Stimulated activated CD8-positive, alpha-beta memory T cell treated with anti-CD3 and anti-CD28 coated beads, Interleukin-4, amount 100 ng/mL, for 4 hours (primary cell): ENCODE measurements at regions not wholly inside any gene's neighbourhood (a gene's known extent, or its start where the extent isn't known, plus 50 kb on each side); places are given as distances from the start of the nearest gene placed in this dataset.

Experiments
- DNase-seq, 2 donors: peaks; one replicate each; pipeline ENCODE4 v3.0.0-alpha.2; 2020; ENCODE audit warnings: low read depth in 2 of 2, low spot score in 1 of 2

DNA sequence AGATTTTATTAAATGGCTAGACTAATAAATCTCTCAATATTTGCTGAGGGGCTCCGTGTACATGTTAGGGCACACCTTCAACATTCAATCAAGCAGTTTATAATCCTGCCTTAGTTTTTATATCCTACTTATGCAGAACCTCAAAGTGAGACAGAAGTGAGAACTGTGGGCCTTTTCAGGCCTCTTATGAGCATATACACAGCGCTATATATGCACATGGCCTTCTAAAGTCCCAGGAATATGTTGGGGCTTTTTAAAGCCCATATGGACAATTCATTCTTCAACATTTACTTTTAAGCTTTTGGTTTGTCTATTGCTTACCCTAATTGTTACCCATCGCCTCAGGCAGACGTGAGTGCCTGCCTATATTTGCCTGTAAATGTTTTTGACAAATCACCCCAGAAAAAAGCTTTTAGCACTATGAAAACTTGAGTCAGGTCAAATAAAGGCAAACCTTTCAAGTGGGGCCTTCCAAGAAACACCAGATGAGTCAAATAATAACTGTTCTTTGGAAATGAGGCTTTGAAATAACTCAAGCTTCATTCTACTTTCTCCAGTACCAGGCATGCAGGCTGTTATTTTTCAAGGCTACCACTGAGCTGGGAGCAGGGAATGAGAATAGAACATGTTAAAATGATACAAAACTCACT lies 58.2 kb downstream of the ESM1 start:
- DNase-seq, result no peak

DNA sequence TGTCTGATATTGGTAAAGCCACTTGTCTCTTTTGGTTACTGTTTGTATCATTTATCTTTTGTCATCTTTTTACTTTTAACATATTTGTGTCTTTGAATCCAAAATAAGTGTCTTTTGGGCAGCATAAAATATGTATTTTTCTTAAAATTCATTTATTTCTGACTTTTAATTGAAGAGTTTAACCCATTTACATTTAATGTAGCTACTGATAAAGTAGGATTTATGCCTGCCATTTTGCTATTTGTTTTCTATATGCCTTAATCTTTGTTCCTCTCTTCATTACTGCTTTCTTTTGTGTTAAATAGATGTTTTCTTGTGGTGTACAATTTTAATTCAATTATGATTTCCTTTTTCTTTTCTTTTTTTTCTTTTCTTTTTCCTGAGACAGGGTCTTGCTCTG lies 60.9 kb downstream of the ESM1 start:
- no peak for DNase-seq

DNA sequence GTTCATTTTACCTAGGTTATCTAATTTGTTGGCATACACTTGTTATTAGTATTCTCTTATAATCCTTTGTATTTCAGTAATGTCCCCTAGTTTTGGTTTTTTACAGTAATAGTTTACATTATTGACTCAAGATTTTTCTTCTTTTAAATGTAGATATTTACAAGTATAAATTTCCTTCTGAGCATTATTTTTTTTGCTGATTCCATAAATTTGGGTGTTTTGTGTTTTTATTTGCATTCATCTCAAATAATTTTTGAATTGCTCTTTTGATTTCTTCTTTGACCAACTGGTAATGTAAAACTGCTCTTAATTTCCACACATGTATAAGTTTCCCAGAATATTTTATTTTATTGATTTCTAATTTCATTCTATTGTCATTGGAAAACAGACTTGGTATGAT lies 68.1 kb downstream of the ESM1 start:
- DNase-seq, result no peak

DNA sequence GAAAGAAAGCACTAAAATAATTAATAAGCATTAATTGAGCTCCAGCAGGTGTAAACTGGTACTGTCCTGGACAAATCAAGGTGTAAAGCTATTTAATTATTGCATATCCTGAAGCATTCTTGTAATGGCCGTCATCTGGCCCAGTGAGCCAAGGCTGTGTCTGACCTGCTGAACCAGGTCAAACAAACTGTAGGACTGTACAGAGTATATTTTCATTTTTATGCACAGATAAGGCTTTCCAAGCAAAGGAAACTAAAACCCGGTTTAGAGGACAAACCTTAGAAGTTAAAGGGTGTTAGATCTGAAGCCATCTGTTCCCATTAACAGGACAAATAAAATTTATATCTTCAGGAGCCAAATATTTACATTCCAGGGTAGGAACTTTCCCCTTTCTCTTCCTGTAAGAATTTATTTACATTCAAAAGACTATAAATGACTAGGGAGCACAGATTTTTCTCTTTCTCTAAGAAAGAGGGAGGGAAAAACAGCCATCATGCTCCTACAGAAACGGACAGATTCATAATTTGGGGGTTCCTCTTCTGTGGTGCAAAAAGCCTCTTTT lies 69.8 kb downstream of the ESM1 start:
- no peak for DNase-seq

DNA sequence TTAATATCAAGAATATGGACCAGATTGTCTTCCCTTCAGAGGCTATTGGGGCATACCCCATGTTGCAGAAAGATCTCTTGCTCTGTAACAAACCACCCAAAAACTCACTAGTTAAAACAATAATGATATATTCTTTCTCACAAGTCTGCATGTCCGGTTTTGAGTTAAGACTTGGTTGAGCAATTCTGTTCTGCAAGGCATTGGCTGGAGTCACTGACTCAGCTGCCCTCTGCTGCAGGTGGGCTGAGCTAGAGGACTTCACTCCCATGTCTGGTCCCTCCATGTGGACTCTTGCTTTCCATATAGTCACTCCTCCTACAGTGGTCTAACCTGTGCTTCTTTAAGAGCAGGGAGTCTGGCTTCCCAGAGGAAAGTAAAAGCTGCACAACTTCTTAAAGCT lies 73.4 kb downstream of the ESM1 start:
- no peak for DNase-seq

DNA sequence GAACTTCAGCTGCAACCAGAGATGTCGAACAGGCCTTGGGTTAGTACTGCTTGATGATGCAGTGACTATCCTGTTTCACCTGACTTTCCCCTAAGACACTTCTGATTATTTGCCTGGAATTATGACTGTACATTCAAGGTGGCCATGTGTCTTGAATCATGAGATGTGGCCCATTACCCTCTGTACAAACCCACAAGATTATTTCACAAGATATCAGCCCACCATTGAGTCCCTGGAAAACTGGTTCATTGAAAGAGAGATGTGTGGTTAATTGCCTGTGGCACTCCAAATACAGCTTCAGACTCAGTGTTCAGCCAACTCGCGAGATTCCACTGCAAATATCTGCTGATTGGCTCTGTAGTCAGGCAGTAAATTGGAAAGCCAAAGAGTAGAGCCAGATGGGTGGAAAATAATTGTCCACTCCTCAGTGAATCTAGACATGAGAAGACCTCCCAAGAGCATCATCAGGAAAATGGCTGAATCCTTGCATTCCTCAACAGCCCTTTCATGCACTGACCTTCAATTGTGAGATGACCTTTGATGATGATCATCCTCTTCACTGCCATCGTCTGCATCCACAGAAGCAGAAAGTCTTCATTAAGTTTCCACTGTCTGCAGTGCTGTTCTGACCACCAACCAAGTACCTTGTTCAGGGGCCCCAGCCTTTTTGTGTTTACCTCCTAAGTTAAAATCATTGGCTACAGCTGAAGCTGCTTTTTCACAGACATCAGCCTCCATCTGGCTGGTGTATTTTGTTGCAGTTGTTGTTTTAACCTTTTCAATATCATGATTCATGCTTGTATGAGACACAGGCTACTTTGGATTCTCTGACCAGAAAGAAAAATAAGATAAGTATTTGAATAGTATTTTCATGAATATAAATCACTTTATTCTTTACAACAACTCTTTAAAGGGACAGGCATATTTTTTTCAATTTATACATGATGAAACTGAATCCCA lies 75.2 kb downstream of the ESM1 start:
- DNase-seq, result no peak

DNA sequence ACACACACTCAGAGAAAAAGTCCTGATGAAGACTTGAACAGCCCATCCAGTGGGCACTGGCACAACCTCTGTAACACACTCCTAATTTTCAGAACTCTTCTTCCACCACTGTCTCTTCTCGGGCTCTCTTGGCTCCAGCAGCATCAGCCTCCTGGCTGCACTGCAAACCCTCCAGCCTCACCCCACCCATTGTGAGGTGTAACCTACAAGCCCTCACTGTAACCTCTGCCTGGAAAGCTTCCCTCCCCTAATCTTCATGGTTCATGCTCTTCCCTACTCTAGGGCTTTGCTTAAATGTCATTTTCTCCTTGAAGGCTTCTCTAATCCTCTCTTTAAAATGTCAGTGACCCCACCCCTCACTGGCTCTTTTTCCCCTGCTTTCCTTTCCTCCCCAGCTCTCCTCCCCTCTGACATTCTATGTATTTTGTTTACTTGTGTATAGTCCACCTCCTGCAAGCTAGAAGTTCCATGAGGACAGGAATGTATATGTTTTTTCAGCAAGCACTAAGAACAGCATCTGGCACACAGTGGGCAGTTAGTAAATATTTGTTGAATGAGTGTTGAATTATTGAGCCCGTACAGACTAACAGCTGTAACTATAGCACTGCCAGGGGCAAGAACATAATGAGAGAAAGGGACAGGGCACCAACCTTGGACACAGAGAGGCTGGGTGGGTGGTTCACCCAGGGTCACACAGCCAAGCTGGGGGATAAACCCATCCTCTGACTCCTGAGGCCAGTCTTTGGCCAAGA lies 76.4 kb downstream of the ESM1 start:
- DNase-seq, result no peak

DNA sequence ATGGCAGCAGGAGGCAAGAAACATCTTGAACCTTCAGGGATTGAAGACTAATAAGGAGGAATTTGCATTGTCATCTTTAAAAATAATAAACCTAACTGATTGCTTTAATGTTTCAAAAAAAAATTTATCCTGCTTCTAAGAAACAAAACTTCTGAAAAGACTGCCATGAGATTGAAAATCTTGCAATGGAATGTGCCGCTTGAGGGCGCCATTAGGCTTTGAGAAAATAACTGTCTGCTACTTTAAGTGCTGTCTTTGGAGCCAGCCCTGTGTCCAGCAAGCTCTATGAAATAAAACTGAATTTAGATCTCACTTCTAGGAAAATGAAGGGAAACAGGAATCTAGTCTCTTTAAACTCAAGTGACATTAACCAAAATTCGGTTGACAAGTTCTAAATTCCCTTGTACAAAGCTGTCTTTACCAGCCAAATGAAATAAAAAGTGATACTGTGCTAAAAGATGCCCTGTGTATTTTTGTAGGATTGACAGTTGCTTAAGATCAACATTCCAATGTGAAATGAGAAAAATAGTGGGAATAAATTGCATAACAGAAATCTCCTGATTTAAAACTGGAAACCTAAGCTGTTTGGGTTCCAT lies 79.4 kb downstream of the ESM1 start:
- DNase-seq, result peak; percentile 31 to 47

DNA sequence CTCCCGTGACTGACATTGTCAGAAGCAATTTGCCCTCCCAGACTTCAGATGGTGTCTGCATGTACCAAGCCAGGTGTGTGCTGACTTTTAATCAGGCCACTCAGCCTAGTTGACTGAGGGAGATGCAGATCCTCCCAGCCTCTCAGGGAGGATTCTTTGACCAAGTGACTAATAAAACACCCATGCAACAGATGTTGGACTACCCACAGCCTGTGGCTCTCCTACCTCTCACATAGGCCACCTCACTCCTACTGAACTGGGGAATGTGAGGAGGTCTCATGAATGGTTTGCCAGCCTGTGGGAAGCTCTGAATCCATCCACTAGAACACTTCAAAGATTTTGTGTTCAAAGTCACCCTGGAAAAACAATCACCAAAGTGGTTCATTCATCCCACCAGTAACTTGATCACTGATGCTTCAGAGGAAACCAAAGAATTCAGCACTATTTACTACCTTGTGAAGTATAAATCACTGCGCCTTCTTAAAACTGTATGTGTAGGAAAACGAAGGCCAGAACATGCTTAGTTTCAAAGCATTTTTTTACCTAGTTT lies 80.1 kb downstream of the ESM1 start:
- no peak for DNase-seq

DNA sequence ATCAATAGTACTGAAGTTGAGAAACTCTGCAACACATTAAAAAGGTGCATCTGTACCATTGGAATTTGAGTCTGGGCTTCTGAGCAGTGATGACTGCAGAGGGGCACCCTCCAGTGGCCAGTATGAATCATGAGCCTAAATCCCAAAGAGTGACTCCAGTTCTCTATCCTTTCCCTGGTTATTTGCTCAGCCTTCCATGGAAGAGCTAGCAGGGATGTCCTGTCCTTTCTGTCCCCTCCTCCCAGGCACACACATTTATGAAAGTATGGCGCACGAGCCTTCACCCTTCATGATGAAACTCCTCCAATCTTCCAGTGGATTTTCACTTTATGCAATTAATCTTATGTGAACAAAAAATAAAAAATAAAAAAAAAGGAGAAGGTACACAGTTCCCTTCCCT lies 81.0 kb downstream of the ESM1 start:
- DNase-seq, result no peak

DNA sequence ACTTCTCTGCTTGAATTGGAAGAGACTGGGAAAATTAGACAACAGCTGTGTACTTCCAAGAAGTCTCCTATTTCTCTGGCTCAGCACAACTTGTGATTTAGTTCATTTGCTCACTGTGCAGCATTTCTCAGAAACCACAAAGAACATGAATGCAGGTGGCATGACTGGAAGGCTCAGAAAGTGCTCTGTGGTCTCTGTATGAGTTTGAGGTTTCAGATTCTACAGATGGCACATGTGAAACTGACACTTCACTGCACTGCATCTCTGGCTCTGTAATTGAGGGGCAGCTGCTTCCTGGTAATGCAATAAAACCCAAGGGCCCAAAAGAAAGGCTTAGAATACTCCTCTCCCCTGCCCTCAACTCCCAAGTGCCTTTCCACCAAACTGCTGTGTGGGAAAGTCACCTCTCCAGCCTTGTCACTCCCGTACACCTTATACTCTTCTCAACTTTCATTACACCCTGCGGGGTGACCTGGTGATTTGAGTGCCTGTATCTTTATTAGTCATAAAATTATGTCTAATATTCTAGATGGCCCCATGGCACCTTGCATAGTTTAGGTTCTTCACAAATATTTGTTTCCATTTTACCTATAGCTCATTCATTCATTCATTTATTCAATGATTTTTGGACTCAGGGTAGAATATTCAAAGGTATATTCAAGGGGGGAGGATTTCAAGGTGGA lies 82.5 kb downstream of the ESM1 start:
- no peak for DNase-seq

DNA sequence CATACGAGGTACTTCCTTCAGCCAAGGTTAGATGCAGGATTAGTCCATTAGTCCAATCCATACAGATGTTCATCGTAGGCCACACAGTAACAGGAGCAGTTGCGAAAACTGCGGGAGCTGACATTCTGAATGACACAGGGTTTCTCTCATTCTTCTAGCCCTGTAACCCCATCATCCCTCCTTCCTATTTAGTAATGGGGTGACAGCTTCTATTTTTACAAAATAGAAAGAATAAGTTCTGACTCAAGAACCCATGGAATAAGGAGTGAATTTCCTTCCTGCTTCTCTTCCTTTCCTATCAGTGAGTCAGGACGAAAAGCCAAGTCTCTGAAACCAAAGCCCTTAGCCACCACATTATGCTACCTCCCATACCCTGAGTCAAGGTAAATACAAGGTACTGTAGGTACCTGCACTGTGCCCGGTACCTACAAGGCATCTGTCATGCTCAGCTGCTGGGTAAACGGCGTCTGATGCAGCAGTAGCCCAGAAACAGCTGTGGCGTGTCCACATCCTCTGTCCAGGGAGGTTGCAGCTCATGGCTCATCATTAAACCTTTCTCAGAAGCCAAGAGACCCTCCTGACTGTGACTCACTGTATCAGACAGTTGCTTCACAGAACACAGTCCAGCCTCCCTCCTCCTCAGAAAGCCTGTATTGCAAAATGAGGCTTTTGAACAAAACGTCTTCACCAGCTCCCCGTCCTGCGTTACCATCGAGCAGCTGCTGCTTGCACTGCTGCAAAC lies 84.2 kb downstream of the ESM1 start:
- no peak for DNase-seq

DNA sequence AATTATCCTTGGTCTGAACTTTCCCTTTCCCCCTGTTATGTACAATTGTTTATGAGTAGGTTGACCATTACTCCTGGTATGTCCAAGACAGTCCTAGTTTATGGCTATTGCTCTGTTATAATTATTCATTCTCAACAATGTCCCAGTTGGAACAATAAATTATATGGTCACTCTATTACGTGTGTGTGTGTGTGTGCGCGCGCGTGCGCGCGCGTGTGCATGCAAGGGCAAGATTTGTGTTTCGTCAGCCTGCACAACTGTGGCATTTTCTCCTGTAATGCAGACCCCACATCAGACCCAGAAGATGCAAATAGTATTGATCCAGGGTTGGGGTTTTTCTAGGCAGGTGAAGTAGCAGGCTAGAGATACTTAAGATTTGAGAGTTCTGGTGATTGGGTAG lies 88.4 kb downstream of the ESM1 start:
- DNase-seq, result no peak

DNA sequence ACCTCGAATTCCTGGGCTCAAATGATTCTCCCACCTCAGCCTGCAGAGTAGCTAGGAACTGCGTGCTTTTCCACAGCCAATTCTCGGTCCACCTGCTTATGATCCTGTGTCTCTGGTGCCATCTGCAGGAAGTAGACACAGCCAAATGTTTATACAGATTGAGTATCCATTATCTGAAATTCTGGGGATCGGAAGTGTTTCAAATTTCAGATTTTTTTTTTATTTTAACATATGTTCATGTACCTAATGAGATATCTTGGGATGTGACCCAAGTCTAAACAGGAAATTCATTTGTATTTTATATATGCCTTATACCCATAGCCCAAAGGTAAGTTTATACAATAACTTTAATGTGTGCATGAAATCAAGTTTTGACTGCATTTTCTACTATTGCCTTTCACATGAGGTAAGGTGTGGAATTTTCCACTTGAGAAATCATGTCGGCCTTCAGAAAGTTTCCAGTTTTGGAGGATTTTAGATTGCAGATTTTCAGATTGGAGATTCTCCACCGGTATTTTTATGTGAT lies 89.5 kb downstream of the ESM1 start:
- no peak for DNase-seq

DNA sequence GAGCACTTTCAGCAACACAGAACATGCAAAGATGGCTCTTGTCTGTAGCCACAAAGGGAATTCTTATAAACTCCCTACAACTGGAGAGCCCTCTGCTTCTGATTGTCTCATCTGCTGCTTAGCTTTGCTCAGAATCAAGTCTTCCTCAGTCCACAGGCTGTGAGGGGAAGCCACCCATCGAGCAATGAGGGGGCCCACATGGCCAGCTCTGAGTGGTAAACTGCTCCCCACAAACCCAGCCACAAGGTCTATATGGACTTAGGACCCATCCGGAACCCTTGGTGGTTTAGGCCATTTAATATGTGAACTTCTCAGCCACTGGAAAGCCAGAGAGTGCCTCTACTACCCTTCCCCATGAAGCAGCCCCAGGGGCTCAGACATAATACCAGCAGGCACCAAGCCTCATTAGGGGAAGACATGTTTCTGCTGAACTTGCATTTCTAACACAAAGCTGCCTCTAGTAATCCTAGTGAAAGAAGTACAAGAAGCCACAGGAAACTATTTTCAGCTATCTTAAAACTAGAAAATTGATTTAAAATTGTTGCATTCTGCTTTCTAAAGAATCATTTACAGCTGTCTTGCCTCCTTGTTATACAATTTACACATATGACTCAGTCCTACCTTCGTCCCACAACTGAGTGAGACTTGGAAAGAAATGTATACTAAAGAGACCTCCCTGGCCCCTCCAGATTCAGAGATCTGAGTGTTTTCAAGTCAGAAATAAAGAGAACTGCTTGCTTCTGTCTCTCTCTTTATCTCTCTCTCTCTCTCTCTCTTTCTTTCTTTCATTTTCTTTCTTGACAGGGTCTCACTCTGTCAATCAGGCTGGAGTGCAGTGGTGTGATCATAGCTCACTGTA lies 90.2 kb downstream of the ESM1 start:
- DNase-seq, result no peak

DNA sequence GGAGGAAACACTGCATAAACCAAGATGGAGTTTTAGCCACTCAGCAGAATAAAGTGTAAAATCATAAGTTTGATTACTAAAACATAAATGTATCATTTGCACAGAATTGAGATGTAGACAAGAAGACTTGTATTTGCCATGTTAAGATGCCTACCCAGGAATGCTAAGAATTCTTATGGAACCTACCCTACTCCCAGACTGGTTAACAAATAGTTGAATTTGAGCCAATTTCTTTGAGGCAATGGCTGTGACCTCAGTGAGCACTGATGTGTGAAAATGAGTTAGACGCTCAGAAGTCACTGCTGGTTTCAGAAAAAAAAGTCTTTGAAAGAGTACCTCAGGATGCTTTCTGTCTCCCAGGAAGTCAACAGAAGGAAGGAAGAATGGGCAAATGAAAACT lies 95.6 kb downstream of the ESM1 start:
- no peak for DNase-seq

DNA sequence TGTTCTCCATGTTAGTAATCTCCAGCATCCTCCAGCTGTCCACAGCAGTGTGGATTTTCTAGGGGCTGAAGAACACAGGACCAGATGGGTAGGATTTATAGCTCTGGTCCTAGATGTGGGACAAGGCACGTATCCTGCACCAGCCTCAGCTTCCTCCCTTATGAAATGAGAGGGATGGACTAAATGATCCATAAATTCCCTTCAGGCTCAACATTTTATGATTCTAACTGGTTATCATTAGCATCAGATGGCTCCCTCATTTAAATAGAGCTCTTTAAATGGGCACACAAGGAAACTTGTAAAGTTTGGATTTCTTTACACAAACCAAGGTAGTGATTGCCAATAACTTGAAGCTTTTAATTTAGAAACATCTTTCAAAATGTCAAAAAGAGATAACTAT lies 97.7 kb downstream of the ESM1 start:
- DNase-seq, result no peak

DNA sequence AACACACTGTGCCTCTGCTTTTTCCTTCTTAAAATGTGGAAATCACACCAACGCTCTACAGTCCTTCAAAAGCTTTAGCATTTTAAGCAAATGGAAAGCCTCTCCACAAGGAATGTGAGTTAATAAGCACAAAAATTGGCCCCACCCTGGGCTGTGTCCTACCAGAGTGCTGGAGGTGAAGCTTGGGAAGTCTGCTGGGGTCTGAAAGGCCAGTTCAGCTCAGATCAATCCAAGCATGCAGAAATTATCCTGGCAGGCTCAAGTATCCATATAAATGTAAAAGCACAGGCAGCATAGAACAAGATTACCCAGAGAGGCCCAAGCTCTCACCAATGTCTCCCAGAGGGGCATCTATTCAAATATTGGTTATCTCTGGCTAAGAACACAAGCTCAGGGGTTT lies 98.5 kb downstream of the ESM1 start:
- no peak for DNase-seq
